Neuronal stem cell (in vitro differentiated cells): ENCODE measurements at regions not wholly inside any gene's neighbourhood (a gene's known extent, or its start where the extent isn't known, plus 50 kb on each side); places are given as distances from the start of the nearest gene placed in this dataset.

Experiments
- DNase-seq: peaks from one replicate; pipeline ENCODE4 v3.0.0-alpha.2; 2013; ENCODE audit warnings: low spot score
- H2AFZ ChIP-seq: one replicate; pipeline ENCODE4 v1.6.1; 2013; ENCODE audit warnings: mild to moderate bottlenecking, low read length, inconsistent platforms
- H2AK5ac ChIP-seq: 2 replicates; pipeline ENCODE4 v1.6.1; 2013; ENCODE audit warnings: low read depth, mild to moderate bottlenecking, inconsistent platforms, low read length, moderate library complexity, mixed read lengths
- H2BK120ac ChIP-seq: 2 replicates; pipeline ENCODE4 v1.6.1; 2013; ENCODE audit warnings: low read depth, mild to moderate bottlenecking, inconsistent platforms, low read length, moderate library complexity, mixed read lengths
- H2BK12ac ChIP-seq: one replicate; pipeline ENCODE4 v1.6.1; 2013; ENCODE audit warnings: low read length, inconsistent platforms
- H2BK15ac ChIP-seq: 2 replicates; pipeline ENCODE4 v1.6.1; 2013; ENCODE audit warnings: mild to moderate bottlenecking, low read length, inconsistent platforms, mixed read lengths
- H2BK5ac ChIP-seq: one replicate; pipeline ENCODE4 v1.6.1; 2013; ENCODE audit warnings: inconsistent platforms, mild to moderate bottlenecking, low read length, moderate library complexity
- H3K14ac ChIP-seq: one replicate; pipeline ENCODE4 v1.6.1; 2013; ENCODE audit warnings: low read length, inconsistent platforms
- H3K18ac ChIP-seq: 2 replicates; pipeline ENCODE4 v1.6.1; 2013; ENCODE audit warnings: low read length, inconsistent platforms
- H3K23ac ChIP-seq: 2 replicates; pipeline ENCODE4 v1.6.1; 2013; ENCODE audit warnings: low read depth, mild to moderate bottlenecking, mixed read lengths, low read length, inconsistent platforms; ENCODE audit not compliant: poor library complexity
- H3K27ac ChIP-seq: replicated peaks from 3 replicates; pipeline ENCODE4 v1.5.1; 2013; ENCODE audit warnings: low read length, inconsistent platforms
- H3K27me3 ChIP-seq, 3 experiments: 2 replicates each; pipeline ENCODE4 v1.6.1; 2013; ENCODE audit warnings: low read length in 3 of 3, mild to moderate bottlenecking in 2 of 3, inconsistent platforms in 1 of 3, low read depth in 1 of 3, mixed read lengths in 1 of 3, moderate library complexity in 1 of 3; ENCODE audit not compliant: control insufficient read depth in 3 of 3, insufficient read depth in 3 of 3
- H3K36me3 ChIP-seq, 2 donors: replicated peaks in 1 of 2; 2 replicates each; pipeline ENCODE4 v1.6.1; 2013; ENCODE audit warnings: low read length in 2 of 2; ENCODE audit not compliant: control insufficient read depth in 2 of 2, insufficient read depth in 2 of 2
- H3K4ac ChIP-seq: 2 replicates; pipeline ENCODE4 v1.6.1; 2013; ENCODE audit warnings: inconsistent platforms, mild to moderate bottlenecking, low read length, moderate library complexity
- H3K4me1 ChIP-seq, 2 donors: 1 replicate in 1 of 2; 2 replicates in 1 of 2; pipeline ENCODE4 v1.6.1; 2013; ENCODE audit warnings: low read length in 2 of 2, low read depth in 1 of 2; ENCODE audit not compliant: control insufficient read depth in 2 of 2, insufficient read depth in 1 of 2
- H3K4me2 ChIP-seq: one replicate; pipeline ENCODE4 v1.6.1; 2013; ENCODE audit warnings: mild to moderate bottlenecking, low read length, inconsistent platforms; ENCODE audit not compliant: insufficient read depth, poor library complexity, severe bottlenecking
- H3K4me3 ChIP-seq, 2 donors: 2 replicates each; pipeline ENCODE4 v1.5.1; 2013; ENCODE audit warnings: low read length in 2 of 2, mild to moderate bottlenecking in 2 of 2, inconsistent platforms in 1 of 2, moderate library complexity in 1 of 2
- H3K79me1 ChIP-seq: one replicate; pipeline ENCODE4 v1.6.1; 2013; ENCODE audit warnings: low read depth, mild to moderate bottlenecking, inconsistent platforms, low read length, moderate library complexity
- H3K9ac ChIP-seq: one replicate; pipeline ENCODE4 v1.6.1; 2013; ENCODE audit warnings: mild to moderate bottlenecking, low read depth, low read length, inconsistent platforms; ENCODE audit not compliant: poor library complexity
- H3K9me3 ChIP-seq, 2 donors: replicated peaks in 1 of 2; 2 replicates each; pipeline versions ENCODE3 to v1.6.1; 2013; ENCODE audit warnings: low read length in 2 of 2, mild to moderate bottlenecking in 2 of 2, inconsistent platforms in 1 of 2, low read depth in 1 of 2, mixed read lengths in 1 of 2, moderate library complexity in 1 of 2; ENCODE audit not compliant: control insufficient read depth in 2 of 2, insufficient read depth in 1 of 2
- H4K8ac ChIP-seq: one replicate; pipeline ENCODE4 v1.6.1; 2013; ENCODE audit warnings: low read depth, mild to moderate bottlenecking, inconsistent platforms, low read length, moderate library complexity
- H4K91ac ChIP-seq: one replicate; pipeline ENCODE4 v1.6.1; 2013; ENCODE audit warnings: low read length, low read depth, mild to moderate bottlenecking, inconsistent platforms; ENCODE audit not compliant: poor library complexity
- WGBS, 2 donors: extraction: QIAGEN DNeasy Blood & Tissue Kit; methylation state at CpG; one replicate each; pipeline ENCODE4 v1.1.7; 2013; ENCODE audit warnings: missing lambda C conversion rate in 2 of 2, mixed read lengths in 1 of 2; ENCODE audit not compliant: insufficient read length in 2 of 2, insufficient replicate concordance in 1 of 2; ENCODE audit errors: extremely low coverage in 2 of 2; 5-methylcytosine and 5-hydroxymethylcytosine counted together

GRCh38 chr3:86733257-86733656, 257.7 kb downstream of the VGLL3 start:
- Histone ChIP-seq H2BK120ac (no peak overlapping the region), H2BK12ac (no peak overlapping the region), H3K79me1 (no peaks in the 10 kb centered on the region), H3K18ac (no peak overlapping the region), H3K4me1 (no peaks in the 10 kb centered on the region), H3K9ac (no peak overlapping the region), H3K14ac (no peak overlapping the region), H3K27ac (no peak overlapping the region), H3K27me3 (no peaks in the 10 kb centered on the region), H4K8ac (no peak overlapping the region), H3K23ac (no peak overlapping the region), H3K9me3 (no peaks in the 10 kb centered on the region), H2BK5ac (no peak overlapping the region), H2BK15ac (no peak overlapping the region), H3K4ac (no peak overlapping the region), H2AFZ (no peak overlapping the region), H3K4me3 (no peak overlapping the region), H2AK5ac (no peak overlapping the region), H4K91ac (no peak overlapping the region), H3K36me3 (no peaks in the 10 kb centered on the region), H3K4me2 (no peak overlapping the region)
- DNase-seq = no peak
- no CpG with 5 or more reads among the region's 22 CpGs for WGBS, 2 donors

GRCh38 chr3:86731501-86731901, 259.4 kb downstream of the VGLL3 start:
- DNase-seq = no peak
- Histone ChIP-seq H3K27me3 (no peaks in the 10 kb centered on the region), H3K23ac (no peak overlapping the region), H2BK120ac (no peak overlapping the region), H3K4ac (no peak overlapping the region), H3K14ac (no peak overlapping the region), H3K4me3 (no peak overlapping the region), H3K18ac (no peak overlapping the region), H3K9me3 (no peaks in the 10 kb centered on the region), H2BK15ac (no peak overlapping the region), H3K4me2 (no peak overlapping the region), H3K9ac (no peak overlapping the region), H4K91ac (no peak overlapping the region), H4K8ac (no peak overlapping the region), H3K36me3 (no peaks in the 10 kb centered on the region), H3K4me1 (no peaks in the 10 kb centered on the region), H2AK5ac (no peak overlapping the region), H2BK5ac (no peak overlapping the region), H3K79me1 (no peaks in the 10 kb centered on the region), H3K27ac (no peak overlapping the region), H2AFZ (no peak overlapping the region), H2BK12ac (no peak overlapping the region)
- no CpG with 5 or more reads among the region's 21 CpGs for WGBS, 2 donors

DNA sequence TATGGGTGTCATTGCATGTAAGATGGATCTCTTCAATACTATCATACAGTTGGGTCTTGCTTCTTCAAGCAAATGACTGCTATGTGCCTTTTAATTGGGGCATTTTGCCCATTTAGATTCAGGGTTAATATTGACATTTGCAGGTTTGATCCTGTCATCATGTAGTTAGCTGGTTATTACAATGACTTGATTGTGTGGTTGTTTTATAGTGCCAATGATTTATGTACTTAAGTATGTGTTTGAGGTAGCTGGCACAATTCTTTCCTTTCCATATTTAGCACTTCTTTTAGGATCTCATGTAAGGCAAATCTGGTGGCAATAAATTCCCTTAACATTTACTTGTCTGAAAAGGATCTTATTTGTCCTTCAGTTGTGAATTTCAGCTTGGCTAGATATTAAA, 267.5 kb downstream of the VGLL3 start:
- no peak overlapping the region for H3K23ac ChIP-seq
- H3K4me3 ChIP-seq = no peak overlapping the region
- DNase-seq = no peak
- H2BK15ac ChIP-seq = no peak overlapping the region
- H3K27me3 ChIP-seq = no peaks in the 10 kb centered on the region
- H2AFZ ChIP-seq = no peak overlapping the region
- H3K36me3 ChIP-seq = no peaks in the 10 kb centered on the region
- H3K9me3 ChIP-seq = no peaks in the 10 kb centered on the region
- H3K9ac ChIP-seq = no peak overlapping the region
- no peaks in the 10 kb centered on the region for H3K79me1 ChIP-seq
- H2AK5ac ChIP-seq = no peak overlapping the region
- no peak overlapping the region for H2BK120ac ChIP-seq
- H3K4me2 ChIP-seq = no peak overlapping the region
- no peaks in the 10 kb centered on the region for H3K4me1 ChIP-seq
- H3K27ac ChIP-seq = no peak overlapping the region
- no peak overlapping the region for H3K4ac ChIP-seq
- H2BK5ac ChIP-seq = no peak overlapping the region
- H3K18ac ChIP-seq = no peak overlapping the region
- H4K91ac ChIP-seq = no peak overlapping the region
- H2BK12ac ChIP-seq = no peak overlapping the region
- no peak overlapping the region for H3K14ac ChIP-seq
- H4K8ac ChIP-seq = no peak overlapping the region

- no peak overlapping the region for H4K91ac ChIP-seq
- H2AFZ ChIP-seq = no peak overlapping the region
- no peak overlapping the region for H2BK12ac ChIP-seq
- H3K23ac ChIP-seq = no peak overlapping the region
- H3K79me1 ChIP-seq = no peaks in the 10 kb centered on the region
- no peak overlapping the region for H4K8ac ChIP-seq
- H3K4me3 ChIP-seq = no peak overlapping the region
- no peaks in the 10 kb centered on the region for H3K9me3 ChIP-seq
- H3K4ac ChIP-seq = no peak overlapping the region
- no peak overlapping the region for H2BK15ac ChIP-seq
- no peak overlapping the region for H3K18ac ChIP-seq
- H2AK5ac ChIP-seq = no peak overlapping the region
- WGBS, 2 donors = no CpG with 5 or more reads among the region's 2 CpGs
- H3K36me3 ChIP-seq = no peaks in the 10 kb centered on the region
- H3K4me2 ChIP-seq = no peak overlapping the region
- no peak overlapping the region for H3K27ac ChIP-seq
- no peaks in the 10 kb centered on the region for H3K4me1 ChIP-seq
- no peak overlapping the region for H3K9ac ChIP-seq
- no peak overlapping the region for H2BK120ac ChIP-seq
- H2BK5ac ChIP-seq = no peak overlapping the region
- no peaks in the 10 kb centered on the region for H3K27me3 ChIP-seq
- DNase-seq = no peak
- H3K14ac ChIP-seq = no peak overlapping the region
Observed at GRCh38 chr3:86711634-86712033, 279.3 kb downstream of the VGLL3 start.
